ENCODE measurements at regions not wholly inside any gene's neighbourhood (a gene's known extent, or its start where the extent isn't known, plus 50 kb on each side); places are given as distances from the start of the nearest gene placed in this dataset.

DNA sequence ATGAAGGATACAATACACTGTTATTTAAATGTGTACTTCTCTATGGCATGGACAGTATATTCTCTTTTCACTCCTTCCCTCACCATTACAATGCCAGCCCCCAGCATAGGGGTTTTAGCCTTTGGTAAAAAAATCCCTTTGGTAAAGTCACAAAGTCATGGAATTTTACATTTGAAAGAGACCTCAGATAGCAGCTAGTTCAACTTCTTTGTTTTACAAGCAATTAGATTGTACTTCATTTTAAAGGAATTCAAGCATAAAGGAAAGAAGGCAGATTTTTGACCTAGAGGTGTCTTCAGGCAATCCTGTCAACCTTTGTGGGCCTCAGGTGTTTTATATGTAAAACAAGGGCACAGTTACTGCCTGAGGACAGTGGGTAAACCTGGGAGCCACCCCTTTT, 1188.4 kb upstream of the AUTS2 start:
- TF ChIP-seq, protein P1, sequence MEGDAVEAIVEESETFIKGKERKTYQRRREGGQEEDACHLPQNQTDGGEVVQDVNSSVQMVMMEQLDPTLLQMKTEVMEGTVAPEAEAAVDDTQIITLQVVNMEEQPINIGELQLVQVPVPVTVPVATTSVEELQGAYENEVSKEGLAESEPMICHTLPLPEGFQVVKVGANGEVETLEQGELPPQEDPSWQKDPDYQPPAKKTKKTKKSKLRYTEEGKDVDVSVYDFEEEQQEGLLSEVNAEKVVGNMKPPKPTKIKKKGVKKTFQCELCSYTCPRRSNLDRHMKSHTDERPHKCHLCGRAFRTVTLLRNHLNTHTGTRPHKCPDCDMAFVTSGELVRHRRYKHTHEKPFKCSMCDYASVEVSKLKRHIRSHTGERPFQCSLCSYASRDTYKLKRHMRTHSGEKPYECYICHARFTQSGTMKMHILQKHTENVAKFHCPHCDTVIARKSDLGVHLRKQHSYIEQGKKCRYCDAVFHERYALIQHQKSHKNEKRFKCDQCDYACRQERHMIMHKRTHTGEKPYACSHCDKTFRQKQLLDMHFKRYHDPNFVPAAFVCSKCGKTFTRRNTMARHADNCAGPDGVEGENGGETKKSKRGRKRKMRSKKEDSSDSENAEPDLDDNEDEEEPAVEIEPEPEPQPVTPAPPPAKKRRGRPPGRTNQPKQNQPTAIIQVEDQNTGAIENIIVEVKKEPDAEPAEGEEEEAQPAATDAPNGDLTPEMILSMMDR (IDR thresholded peaks at IDR 0.05; ENCODE audit: borderline replicate concordance, extremely low read depth, low read length, poor library complexity, severe bottlenecking), result no peak
- TF ChIP-seq EZH2 (IDR thresholded peaks at IDR 0.05; ENCODE audit: borderline replicate concordance, low read depth, low read length, severe bottlenecking), result no peak

Measured in DND-41 (cell line).